ENCODE measurements at regions not wholly inside any gene's neighbourhood (a gene's known extent, or its start where the extent isn't known, plus 50 kb on each side); places are given as distances from the start of the nearest gene placed in this dataset.
A peak's percentile ranks its signal among the peaks of the same experiment; 100 is the strongest.

GRCh38 chr6:145080651-145081050, 654.7 kb downstream of the EPM2A start:
- no peak overlapping the region for H3K4me3 ChIP-seq (ENCODE audit: low read depth, low read length)
- no peak for DNase-seq (ENCODE audit: low read depth)
- no peak for TF ChIP-seq CTCF (conservative IDR thresholded peaks at IDR 0.05; ENCODE audit: low read depth, low read length)

DNA sequence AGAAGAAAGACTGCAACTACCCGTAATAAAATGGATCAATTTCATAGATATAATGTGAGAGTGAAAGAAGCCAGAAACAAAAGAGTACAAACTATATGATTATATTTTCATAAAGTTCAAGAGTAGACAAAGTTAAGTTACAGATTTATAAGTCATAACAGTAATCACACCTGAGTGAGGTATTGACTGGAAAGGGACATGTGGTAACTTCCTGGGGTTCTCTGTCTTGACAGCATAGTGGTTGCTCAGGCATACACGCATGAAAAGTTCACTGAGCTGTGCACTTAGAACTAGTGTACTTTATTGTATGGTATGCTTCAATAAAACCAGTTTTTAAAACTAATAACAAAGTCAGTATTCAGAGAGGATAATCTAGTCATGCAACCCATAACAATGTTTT, 653.6 kb downstream of the EPM2A start:
- no peak for DNase-seq (ENCODE audit: low read depth)
- H3K4me3 ChIP-seq (ENCODE audit: low read depth, low read length) = no peak overlapping the region
- no peak for TF ChIP-seq CTCF (conservative IDR thresholded peaks at IDR 0.05; ENCODE audit: low read depth, low read length)

- TF ChIP-seq CTCF (conservative IDR thresholded peaks at IDR 0.05; ENCODE audit: low read depth, low read length) = no peak
- DNase-seq (ENCODE audit: low read depth) = no peak
- no peak overlapping the region for H3K4me3 ChIP-seq (ENCODE audit: low read depth, low read length)
Measured at GRCh38 chr6:145082359-145082758, 653.0 kb downstream of the EPM2A start.

GRCh38 chr6:145086197-145086596, 649.1 kb downstream of the EPM2A start:
- no peak for TF ChIP-seq CTCF (conservative IDR thresholded peaks at IDR 0.05; ENCODE audit: low read depth, low read length)
- DNase-seq (ENCODE audit: low read depth) = peak; percentile 92
- H3K4me3 ChIP-seq (ENCODE audit: low read depth, low read length) = no peak overlapping the region

DNA sequence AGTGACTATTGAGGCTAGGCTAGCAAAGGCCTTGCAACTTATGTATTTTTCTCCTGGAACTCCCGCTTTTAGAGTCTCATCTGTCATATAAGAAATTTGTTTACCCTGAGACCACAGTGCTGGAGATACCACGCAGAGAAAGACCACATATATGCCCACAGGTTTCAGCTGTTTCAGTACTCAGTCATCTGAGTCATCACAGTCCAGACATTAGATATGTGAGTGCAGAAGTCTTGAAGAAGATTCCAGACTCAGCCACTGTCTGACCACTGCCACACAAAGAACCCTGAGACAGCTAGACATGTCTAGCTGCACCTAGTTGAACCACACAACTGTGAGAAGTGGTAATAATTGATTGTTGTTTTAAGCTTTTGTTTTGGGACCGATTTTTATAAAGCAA, 648.3 kb downstream of the EPM2A start:
- DNase-seq (ENCODE audit: low read depth) = peak; percentile 61
- TF ChIP-seq CTCF (conservative IDR thresholded peaks at IDR 0.05; ENCODE audit: low read depth, low read length) = no peak
- H3K4me3 ChIP-seq (ENCODE audit: low read depth, low read length) = no peak overlapping the region

DNA sequence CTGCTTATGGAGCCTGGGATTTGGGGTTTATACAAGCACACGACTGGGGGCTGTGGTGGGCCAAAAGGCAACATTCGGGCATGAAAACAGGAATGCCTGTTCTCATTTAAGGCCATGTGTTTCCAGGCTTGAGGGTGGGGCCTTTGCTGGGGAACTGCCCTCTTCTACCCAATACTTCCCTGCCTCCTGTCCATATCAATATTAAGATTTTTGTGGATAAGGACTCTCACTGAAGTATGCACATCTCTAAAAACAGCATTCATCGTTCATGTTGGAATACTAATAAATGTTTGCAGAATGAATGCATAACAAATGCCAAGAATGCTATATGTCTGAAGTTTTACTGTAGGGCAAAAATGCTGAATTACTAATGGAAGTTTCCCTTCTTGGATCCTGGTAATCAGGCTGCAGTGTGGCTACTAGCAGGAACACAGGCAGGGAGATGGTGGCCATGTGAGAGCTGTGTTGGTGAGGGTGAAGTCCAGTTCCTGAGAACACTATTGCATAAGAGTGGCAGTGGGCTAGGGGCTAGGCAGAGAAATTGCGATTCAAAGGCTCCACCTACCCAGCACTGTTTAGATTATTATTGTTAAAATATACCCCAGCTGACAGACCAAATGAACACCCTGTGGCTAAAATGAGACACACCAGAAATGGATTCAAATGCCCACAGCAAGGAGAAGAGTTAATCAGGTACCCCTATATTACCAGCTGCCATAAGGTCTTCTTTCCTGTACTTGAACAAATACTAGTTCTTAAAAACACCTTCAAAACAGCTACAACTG, 644.3 kb downstream of the EPM2A start:
- H3K4me3 ChIP-seq (ENCODE audit: low read depth, low read length) = no peak overlapping the region
- TF ChIP-seq CTCF (conservative IDR thresholded peaks at IDR 0.05; ENCODE audit: low read depth, low read length) = no peak
- no peak for DNase-seq (ENCODE audit: low read depth)

GRCh38 chr6:145091586-145092142, 643.7 kb downstream of the EPM2A start:
- DNase-seq (ENCODE audit: low read depth) = no peak
- peak; percentile 1 for TF ChIP-seq CTCF (conservative IDR thresholded peaks at IDR 0.05; ENCODE audit: low read depth, low read length)
- H3K4me3 ChIP-seq (ENCODE audit: low read depth, low read length) = no peak overlapping the region

All from choroid plexus epithelial cell (primary cell).